GM06990 (cell line): ENCODE measurements at regions not wholly inside any gene's neighbourhood (a gene's known extent, or its start where the extent isn't known, plus 50 kb on each side); places are given as distances from the start of the nearest gene placed in this dataset.
"Not testable (repeated sequence)": the region's sequence is repeated elsewhere in the genome, so short reads cannot be mapped to it uniquely, and the experiment has no call there.

Experiments used
- DNase-seq: peaks from one replicate; pipeline ENCODE4 v3.0.0-alpha.2; 2011; ENCODE audit not compliant: insufficient read length; ENCODE audit errors: extremely low read depth
- H3K27me3 ChIP-seq: replicated peaks from 2 replicates; pipeline ENCODE4 v1.6.0; 2011; ENCODE audit warnings: low read length; ENCODE audit not compliant: control insufficient read depth, insufficient read depth
- H3K36me3 ChIP-seq: 2 replicates; pipeline ENCODE4 v1.5.1; 2011; ENCODE audit warnings: low read length; ENCODE audit not compliant: control insufficient read depth, insufficient read depth
- H3K4me3 ChIP-seq: replicated peaks from 2 replicates; pipeline ENCODE4 v1.5.1; 2011; ENCODE audit warnings: low read depth, mild to moderate bottlenecking, control low read depth, low read length
- TF ChIP-seq, protein P1 (sequence below): IDR thresholded peaks from 2 replicates; pipeline ENCODE4 v1.5.1; 2011; ENCODE audit warnings: low read length, control low read depth, mild to moderate bottlenecking, inconsistent platforms; ENCODE audit not compliant: insufficient read depth, poor library complexity, severe bottlenecking

DNA sequence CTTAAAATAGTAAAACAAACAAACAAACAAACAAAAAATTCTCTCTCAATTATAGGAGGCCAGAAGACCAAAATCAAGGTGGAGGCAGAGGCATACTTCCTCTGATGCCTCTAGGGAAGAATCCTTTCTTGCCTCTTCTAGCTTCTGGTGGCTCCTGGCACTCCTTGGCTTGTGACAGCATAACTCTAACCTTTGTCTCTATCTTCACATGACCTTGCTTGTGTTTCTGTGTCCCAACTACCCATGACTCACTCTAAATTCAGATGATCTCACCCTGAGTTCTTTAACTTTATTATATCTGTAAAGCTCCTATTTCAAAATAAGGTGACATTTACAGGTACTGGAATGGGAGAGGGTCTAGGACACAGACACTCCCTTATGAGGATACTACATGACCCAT, 88.3 kb upstream of the ANTXRL start:
- DNase-seq = no peak
- TF ChIP-seq, protein P1, sequence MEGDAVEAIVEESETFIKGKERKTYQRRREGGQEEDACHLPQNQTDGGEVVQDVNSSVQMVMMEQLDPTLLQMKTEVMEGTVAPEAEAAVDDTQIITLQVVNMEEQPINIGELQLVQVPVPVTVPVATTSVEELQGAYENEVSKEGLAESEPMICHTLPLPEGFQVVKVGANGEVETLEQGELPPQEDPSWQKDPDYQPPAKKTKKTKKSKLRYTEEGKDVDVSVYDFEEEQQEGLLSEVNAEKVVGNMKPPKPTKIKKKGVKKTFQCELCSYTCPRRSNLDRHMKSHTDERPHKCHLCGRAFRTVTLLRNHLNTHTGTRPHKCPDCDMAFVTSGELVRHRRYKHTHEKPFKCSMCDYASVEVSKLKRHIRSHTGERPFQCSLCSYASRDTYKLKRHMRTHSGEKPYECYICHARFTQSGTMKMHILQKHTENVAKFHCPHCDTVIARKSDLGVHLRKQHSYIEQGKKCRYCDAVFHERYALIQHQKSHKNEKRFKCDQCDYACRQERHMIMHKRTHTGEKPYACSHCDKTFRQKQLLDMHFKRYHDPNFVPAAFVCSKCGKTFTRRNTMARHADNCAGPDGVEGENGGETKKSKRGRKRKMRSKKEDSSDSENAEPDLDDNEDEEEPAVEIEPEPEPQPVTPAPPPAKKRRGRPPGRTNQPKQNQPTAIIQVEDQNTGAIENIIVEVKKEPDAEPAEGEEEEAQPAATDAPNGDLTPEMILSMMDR = no peak

DNA sequence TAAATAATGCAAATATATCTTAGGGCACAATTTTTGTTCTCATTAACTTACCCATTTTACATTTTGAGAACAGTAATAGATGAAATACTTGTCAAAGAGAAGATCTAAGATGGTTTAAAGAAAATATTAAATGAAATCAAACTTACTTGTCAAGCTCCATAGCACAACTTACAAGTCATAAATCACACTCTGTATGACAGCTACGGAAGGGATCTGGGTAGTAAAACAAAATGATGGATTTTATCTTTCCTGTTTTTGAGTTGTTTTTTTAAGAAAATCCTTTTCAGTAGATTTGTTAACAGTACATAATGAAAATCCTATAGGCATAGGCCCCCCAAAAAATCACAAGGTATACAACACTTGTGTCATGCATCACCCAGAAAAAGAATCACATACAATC, 84.4 kb upstream of the ANTXRL start:
- not testable (repeated sequence) for H3K4me3 ChIP-seq, H3K36me3 ChIP-seq, DNase-seq, H3K27me3 ChIP-seq

More for the DNA sequence above, 88.3 kb upstream of the ANTXRL start:
- H3K36me3 ChIP-seq = no peaks in the 10 kb centered on the region
- H3K4me3 ChIP-seq = no peak overlapping the region
- no peaks in the 10 kb centered on the region for H3K27me3 ChIP-seq

DNA sequence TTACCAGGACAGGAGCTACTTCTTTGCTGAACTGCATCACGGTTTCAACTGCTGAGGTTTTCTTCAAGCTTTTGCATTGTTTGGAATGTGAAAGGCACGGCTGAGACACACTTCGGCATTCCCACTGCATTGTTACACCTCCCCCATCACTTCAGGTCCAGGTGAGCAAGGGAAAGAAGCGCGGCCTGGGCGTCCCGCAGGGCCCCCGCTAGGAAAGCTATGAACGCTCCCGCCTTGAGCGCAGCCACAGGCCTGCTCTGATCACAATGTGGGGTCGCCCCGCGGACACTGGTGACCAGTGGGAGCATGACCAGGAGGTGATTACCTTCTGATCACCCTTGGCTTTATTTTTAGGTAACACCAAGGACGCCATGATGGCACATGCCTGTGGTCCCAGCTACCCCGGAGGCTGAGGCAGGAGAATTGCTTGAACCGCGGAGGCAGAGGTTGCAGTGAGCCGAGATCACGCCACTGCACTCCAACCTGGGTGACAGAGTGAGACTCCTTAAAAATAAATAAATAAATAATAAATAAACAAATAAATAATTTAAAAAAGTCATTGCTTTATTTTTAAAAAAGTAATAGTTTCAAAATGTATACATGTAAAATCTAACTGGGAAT, 82.2 kb upstream of the ANTXRL start:
- H3K4me3 ChIP-seq, H3K27me3 ChIP-seq, DNase-seq, H3K36me3 ChIP-seq: not testable (repeated sequence)

DNA sequence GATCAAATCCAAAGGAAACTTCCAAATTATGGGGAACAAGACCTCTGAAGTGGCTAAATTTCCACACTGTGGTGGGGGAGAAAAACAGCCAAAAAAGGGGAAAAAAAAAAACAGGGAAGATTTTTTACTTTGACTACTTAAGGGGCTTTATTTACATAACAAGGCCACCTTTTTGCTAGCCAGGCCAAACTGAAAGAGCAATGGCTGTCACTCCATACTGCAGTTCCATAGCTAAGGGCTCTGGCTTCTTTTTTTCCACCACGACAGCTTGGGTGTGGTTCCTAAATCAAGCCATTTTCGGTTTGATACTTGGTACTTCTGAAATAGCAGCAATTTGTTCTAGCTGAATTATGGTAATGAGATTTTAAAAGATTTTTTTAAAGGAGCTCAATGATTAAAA, 76.4 kb upstream of the ANTXRL start:
- H3K27me3 ChIP-seq, H3K36me3 ChIP-seq, DNase-seq, H3K4me3 ChIP-seq: not testable (repeated sequence)

DNA sequence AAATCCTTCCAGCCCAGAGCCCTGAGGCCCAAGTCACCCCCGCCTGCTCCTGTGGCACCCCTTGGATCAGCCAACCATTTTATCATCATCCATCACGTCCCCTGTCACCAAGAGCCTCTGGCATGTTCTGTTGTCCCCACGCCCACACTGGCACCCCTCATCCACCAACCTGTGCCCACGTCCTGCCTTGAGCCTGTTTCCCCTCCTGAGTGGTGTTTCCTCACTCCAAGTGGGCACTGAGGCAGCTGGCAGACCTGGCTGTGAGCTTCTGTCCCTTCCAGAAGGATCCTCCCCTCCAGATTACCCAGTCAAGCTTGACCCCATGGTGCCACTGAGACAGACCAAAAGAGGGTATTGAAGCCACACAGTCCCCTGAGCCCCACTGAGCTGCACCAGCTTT, 71.4 kb upstream of the ANTXRL start:
- Histone ChIP-seq H3K36me3 (no peaks in the 10 kb centered on the region), H3K4me3 (no peak overlapping the region), H3K27me3 (no peaks in the 10 kb centered on the region; the same call in 1 of the 2 replicates)
- DNase-seq = no peak
- TF ChIP-seq, protein P1 = no peak

DNA sequence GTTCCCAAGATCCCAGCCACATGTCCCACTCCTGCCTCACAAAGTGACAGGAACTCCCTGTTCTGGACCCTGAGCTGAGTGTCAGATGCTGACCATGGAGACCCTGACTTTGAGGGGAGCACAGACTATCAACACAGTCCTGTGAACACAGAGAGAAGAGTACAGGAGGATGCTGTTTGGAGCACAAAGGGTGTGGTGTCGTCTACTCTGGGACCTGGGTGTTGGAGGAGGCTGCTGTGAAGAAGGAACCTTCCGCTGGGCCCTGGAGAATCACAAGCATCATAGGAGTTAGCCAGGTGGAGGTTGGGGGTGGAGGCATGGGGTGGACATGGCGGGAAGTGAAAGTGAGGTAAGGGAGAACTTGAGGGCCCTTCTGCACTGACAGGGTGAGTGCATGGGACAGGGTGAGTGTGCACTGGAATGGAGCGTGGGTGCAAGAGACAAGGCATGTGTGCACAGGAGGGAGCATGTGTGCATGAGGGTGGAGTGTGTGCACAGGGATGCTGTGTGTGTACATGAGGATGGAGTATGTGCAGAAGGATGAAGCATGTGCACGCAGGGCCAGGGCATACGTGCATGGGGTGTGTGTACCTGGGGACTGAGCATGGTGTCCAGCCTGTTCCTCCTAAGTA, 70.7 kb upstream of the ANTXRL start:
- no peaks in the 10 kb centered on the region for H3K36me3 ChIP-seq
- no peak overlapping the region for H3K4me3 ChIP-seq
- DNase-seq = no peak
- no peaks in the 10 kb centered on the region; the same call in 1 of the 2 replicates for H3K27me3 ChIP-seq
- TF ChIP-seq, protein P1 = no peak

DNA sequence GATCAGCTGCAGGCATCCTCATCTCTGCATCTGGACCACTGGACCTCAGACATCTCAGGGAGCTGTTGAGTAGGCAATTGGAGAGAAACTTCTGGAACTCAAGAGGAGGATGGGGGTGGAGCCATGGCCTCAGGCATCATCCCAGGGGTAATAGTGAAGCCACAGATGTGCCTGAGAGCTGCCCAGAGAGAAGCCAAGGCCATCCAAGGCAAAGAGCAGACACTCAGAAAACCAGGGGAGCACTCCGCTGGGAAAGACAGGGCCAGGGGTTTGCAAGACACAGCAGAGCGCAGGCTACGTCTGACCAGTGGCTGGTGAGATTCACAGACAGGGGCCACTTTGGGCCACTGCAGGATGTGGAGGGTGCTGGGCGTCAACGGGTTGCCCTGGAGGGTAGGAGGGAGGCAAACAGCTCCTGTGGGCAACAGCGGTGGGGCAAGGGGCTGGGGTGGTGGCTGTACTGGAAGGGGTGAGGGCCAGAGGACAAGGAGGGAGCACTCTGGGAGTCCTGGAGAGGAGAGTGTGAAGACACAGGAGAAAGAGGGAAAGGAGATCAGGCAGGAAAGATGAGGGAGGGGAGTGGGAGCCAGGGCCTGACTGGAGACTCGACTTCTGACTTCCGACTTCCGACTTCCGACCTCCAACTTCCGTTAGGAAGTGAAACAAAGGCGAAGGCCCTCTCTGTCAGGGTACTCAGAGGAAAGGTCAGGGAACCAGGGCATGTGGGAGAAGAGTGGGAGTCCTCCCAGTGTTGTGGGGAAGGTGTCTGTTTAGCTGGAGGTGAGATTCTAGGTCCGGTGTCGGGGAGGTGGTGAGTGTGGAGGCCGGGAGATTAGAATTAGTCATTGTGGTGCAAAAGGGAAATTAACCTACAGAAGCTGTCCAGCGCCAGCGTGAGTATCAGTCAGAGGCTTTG, 69.7 kb upstream of the ANTXRL start:
- no peak for DNase-seq
- Histone ChIP-seq H3K27me3 (no peaks in the 10 kb centered on the region; the same call in 1 of the 2 replicates), H3K4me3 (no peak overlapping the region), H3K36me3 (no peaks in the 10 kb centered on the region)
- TF ChIP-seq, protein P1 = no peak
